HEK293 (cell line): ENCODE measurements at regions not wholly inside any gene's neighbourhood (a gene's known extent, or its start where the extent isn't known, plus 50 kb on each side); places are given as distances from the start of the nearest gene placed in this dataset.

ENCODE experiments used
- ATF2 ChIP-seq: fragments of 450-650 bp; formaldehyde crosslinking; IDR thresholded peaks from 2 replicates; pipeline ENCODE4 v1.5.1; 2016; ENCODE audit warnings: missing biosample characterization, missing genetic modification characterization, low read depth
- BCL6B ChIP-seq: fragments of 450-650 bp; formaldehyde crosslinking; IDR thresholded peaks from 2 replicates; pipeline ENCODE4 v1.5.1; 2017; ENCODE audit warnings: missing biosample characterization, missing genetic modification characterization
- CTCF ChIP-seq: fragments of 450-650 bp; formaldehyde crosslinking; IDR thresholded peaks from 2 replicates; pipeline ENCODE4 v1.5.1; 2016; ENCODE audit warnings: missing biosample characterization, missing genetic modification characterization
- GLI4 ChIP-seq: fragments of 450-650 bp; formaldehyde crosslinking; IDR thresholded peaks from 2 replicates; pipeline ENCODE4 v1.5.1; 2016; ENCODE audit warnings: missing biosample characterization, missing genetic modification characterization
- KLF10 ChIP-seq: fragments of 450-650 bp; IDR thresholded peaks from 2 replicates; pipeline ENCODE4 v1.5.1; 2018; ENCODE audit warnings: missing biosample characterization, mild to moderate bottlenecking, missing genetic modification characterization
- MYNN ChIP-seq: fragments of 450-650 bp; formaldehyde crosslinking; IDR thresholded peaks from 2 replicates; pipeline ENCODE4 v1.5.1; 2016; ENCODE audit warnings: missing biosample characterization, missing genetic modification characterization, borderline replicate concordance
- ZFP3 ChIP-seq: fragments of 450-650 bp; formaldehyde crosslinking; IDR thresholded peaks from 2 replicates; pipeline ENCODE4 v1.5.1; 2016; ENCODE audit warnings: low read depth, missing biosample characterization, missing genetic modification characterization
- ZNF449 ChIP-seq: fragments of 450-650 bp; formaldehyde crosslinking; IDR thresholded peaks from 2 replicates; pipeline ENCODE4 v1.5.1; 2017; ENCODE audit warnings: missing biosample characterization, mild to moderate bottlenecking, missing genetic modification characterization, moderate library complexity
- ZNF501 ChIP-seq: fragments of 450-650 bp; formaldehyde crosslinking; IDR thresholded peaks from 2 replicates; pipeline ENCODE4 v1.5.1; 2016; ENCODE audit warnings: missing biosample characterization, missing genetic modification characterization
- ZNF544 ChIP-seq: fragments of 450-650 bp; formaldehyde crosslinking; IDR thresholded peaks from 2 replicates; pipeline ENCODE4 v1.5.0; 2017; ENCODE audit warnings: missing biosample characterization, missing genetic modification characterization
- ZNF623 ChIP-seq: fragments of 450-650 bp; formaldehyde crosslinking; IDR thresholded peaks from 2 replicates; pipeline ENCODE4 v1.5.1; 2016; ENCODE audit warnings: missing biosample characterization, missing genetic modification characterization
- ZNF639 ChIP-seq: fragments of 450-650 bp; formaldehyde crosslinking; IDR thresholded peaks from 2 replicates; pipeline ENCODE4 v1.5.1; 2016; ENCODE audit warnings: missing biosample characterization, missing genetic modification characterization
- ZNF792 ChIP-seq: fragments of 450-650 bp; formaldehyde crosslinking; IDR thresholded peaks from 2 replicates; pipeline ENCODE4 v1.5.1; 2016; ENCODE audit warnings: missing biosample characterization, missing genetic modification characterization

- no peak for TF ChIP-seq ZNF544 (tag by site-specific recombination)
- no peak for TF ChIP-seq ZFP3 (tag by site-specific recombination)
- no peak for TF ChIP-seq CTCF (tag by site-specific recombination)
- no peak for TF ChIP-seq KLF10 (tag by site-specific recombination)
- no peak for TF ChIP-seq ATF2 (tag by site-specific recombination)
- no peak for TF ChIP-seq ZNF623 (tag by site-specific recombination)
- no peak for TF ChIP-seq ZNF449 (tag by site-specific recombination)
- TF ChIP-seq ZNF501 (tag by site-specific recombination), result no peak
- TF ChIP-seq ZNF792, result no peak
- TF ChIP-seq ZNF639 (tag by site-specific recombination), result no peak
- no peak for TF ChIP-seq MYNN
- TF ChIP-seq BCL6B (tag by site-specific recombination), result no peak
- TF ChIP-seq GLI4 (tag by site-specific recombination), result no peak
Measured at GRCh38 chr6:147660334-147661311, 152.1 kb downstream of the SAMD5 start.
